Skeletal muscle satellite cell (primary cell): ENCODE measurements at regions not wholly inside any gene's neighbourhood (a gene's known extent, or its start where the extent isn't known, plus 50 kb on each side); places are given as distances from the start of the nearest gene placed in this dataset.
"Not testable (repeated sequence)": the region's sequence is repeated elsewhere in the genome, so short reads cannot be mapped to it uniquely, and the experiment has no call there.

Experiments used
- H3K27me3 ChIP-seq: 2 replicates; pipeline ENCODE4 v1.7.0; 2013; ENCODE audit warnings: low read length; ENCODE audit not compliant: control insufficient read depth, insufficient read depth
- H3K36me3 ChIP-seq: 2 replicates; pipeline ENCODE4 v1.7.0; 2013; ENCODE audit warnings: mild to moderate bottlenecking, control low read depth, low read length; ENCODE audit not compliant: insufficient read depth
- H3K4me1 ChIP-seq: 2 replicates; pipeline ENCODE4 v1.7.0; 2013; ENCODE audit warnings: low read length; ENCODE audit not compliant: control insufficient read depth, insufficient read depth
- H3K4me2 ChIP-seq: 2 replicates; pipeline ENCODE4 v1.7.0; 2013; ENCODE audit warnings: mild to moderate bottlenecking, low read length
- H3K4me3 ChIP-seq: 2 replicates; pipeline ENCODE4 v1.7.0; 2013; ENCODE audit warnings: low read length
- H3K9ac ChIP-seq: 2 replicates; pipeline ENCODE4 v1.7.0; 2013; ENCODE audit warnings: mild to moderate bottlenecking, low read depth, low read length, moderate library complexity
- H3K9me3 ChIP-seq: replicated peaks from 2 replicates; pipeline ENCODE4 v1.7.0; 2013; ENCODE audit warnings: mild to moderate bottlenecking, control low read depth, low read length

- Histone ChIP-seq H3K27me3 (no peaks in the 10 kb centered on the region), H3K9ac (no peak overlapping the region), H3K4me2 (no peak overlapping the region), H3K4me3 (no peak overlapping the region), H3K4me1 (peaks cover 12% of the 10 kb centered on the region), H3K36me3 (peaks cover 4% of the 10 kb centered on the region), H3K9me3 (no peaks in the 10 kb centered on the region)
Observed at GRCh38 chr6:144681334-144681733, 396.2 kb downstream of the UTRN start.

DNA sequence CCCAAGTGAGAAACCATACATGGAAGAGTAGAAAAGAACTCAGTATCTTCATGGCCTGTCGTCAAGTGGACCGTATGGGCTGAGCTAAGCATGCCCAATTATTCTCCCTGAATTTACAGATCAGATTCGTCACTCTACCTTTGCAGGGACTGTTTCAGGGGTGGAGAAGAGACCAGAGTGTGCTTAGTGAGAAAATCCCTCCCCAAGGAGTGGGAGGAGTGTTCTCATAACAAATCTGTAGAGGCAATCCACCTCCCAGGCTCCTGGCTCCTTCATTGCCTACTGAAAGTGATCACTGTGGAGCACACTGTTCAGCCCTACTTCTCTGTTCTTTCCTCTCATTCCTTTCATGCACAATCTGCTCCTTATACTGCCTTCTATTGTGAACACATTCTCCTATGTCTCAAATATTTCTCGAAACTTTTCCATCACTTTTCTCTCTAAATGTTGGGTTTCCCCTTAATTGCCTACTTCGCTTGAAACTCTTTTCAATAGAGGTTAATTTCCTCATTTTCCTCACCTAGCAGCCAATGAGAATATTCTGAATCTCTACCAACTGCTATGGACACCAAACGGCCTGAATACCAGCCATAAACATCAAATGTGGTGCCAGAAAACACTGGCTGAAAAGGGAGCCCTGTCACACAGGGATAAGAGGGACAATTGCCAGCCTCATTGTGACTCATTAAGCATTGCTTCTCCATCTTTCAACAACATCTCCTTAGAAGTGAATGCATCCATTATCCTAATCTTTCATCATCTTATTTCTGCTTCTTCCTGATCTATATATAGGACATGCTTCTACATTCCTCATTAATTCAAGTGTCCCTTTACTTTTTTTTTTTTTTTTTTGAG lies 398.3 kb downstream of the UTRN start:
- H3K4me1 ChIP-seq, result peaks cover 12% of the 10 kb centered on the region
- no peak overlapping the region for H3K4me2 ChIP-seq
- H3K36me3 ChIP-seq, result peaks cover 4% of the 10 kb centered on the region
- no peak overlapping the region for H3K4me3 ChIP-seq
- no peaks in the 10 kb centered on the region for H3K9me3 ChIP-seq
- no peaks in the 10 kb centered on the region for H3K27me3 ChIP-seq
- H3K9ac ChIP-seq, result no peak overlapping the region

DNA sequence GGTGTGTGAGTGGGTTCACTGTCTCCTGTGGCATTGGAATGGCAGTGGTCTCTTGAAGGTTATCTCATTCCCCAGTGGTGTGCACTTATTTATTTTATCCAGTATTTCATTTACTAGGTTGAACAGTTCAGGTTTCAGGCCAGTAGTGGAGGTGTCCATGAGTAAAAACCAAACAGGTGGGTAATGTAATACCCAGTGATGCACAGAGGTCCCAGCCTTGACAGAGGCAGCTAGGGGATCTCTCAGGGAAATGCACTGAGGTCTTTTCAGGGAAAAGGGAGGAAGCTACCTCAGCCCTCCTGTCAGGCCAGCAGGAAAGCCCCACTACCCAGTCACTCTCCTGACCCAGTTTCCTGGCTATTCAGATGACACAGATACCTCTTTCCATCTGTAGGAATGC lies 403.6 kb downstream of the UTRN start:
- H3K9me3 ChIP-seq, result no peaks in the 10 kb centered on the region
- peaks cover 1% of the 10 kb centered on the region for H3K36me3 ChIP-seq
- no peaks in the 10 kb centered on the region for H3K27me3 ChIP-seq
- H3K9ac ChIP-seq, result no peak overlapping the region
- no peak overlapping the region for H3K4me3 ChIP-seq
- no peak overlapping the region for H3K4me2 ChIP-seq
- no peaks in the 10 kb centered on the region for H3K4me1 ChIP-seq

DNA sequence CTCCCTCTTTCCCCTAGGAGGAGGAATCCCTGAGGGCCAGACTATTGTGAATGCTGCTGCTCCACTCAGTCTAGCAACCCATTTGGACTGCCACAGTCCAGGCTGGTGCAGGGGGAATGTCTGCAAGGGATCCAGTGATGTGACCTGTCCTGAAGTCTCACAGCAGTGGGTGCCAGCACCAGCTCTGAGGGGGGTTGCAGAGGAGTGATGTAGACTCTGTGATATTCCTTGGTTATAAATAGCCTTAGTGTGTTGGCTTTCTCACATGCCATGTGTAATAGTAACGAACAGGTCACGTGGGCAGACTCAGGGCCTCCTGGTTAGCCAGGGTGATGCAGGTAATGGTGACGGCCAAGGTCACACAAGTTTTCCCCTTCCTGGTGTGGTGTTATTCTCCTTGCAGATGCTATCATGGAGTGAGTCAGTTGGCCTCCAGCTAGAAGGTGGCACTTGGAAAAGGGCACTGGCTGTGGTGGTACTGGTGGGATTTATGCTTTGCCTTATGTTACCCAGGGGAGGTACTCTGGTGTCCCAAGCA lies 404.4 kb downstream of the UTRN start:
- Histone ChIP-seq H3K9ac (no peak overlapping the region), H3K36me3 (no peaks in the 10 kb centered on the region), H3K4me2 (no peak overlapping the region), H3K4me1 (no peaks in the 10 kb centered on the region), H3K4me3 (no peak overlapping the region), H3K9me3 (no peaks in the 10 kb centered on the region), H3K27me3 (no peaks in the 10 kb centered on the region)

DNA sequence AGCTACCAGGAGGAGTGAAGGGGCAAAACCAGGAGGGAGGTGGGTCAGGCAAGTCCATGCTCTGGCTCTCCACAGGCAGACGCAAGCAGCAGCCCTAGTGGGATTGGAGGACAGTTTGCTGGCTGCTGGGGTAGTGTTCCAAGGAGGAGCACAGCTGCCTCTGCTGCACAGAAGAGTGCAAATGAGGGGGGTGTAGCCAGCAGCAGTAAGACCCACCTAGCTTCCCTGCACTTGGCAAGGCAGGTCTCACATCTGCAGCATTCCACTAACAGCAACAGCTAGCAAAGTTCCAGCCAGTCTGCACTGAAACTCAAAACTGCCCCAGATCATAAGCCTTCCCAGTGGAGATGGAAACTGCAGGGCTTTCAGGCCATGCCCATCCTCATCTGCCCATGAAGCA lies 405.0 kb downstream of the UTRN start:
- H3K27me3 ChIP-seq, result no peaks in the 10 kb centered on the region
- H3K9ac ChIP-seq, result no peak overlapping the region

GRCh38 chr6:144690666-144691065 lies 405.5 kb downstream of the UTRN start:
- H3K4me1 ChIP-seq, result no peaks in the 10 kb centered on the region
- H3K36me3 ChIP-seq, result no peaks in the 10 kb centered on the region
- no peaks in the 10 kb centered on the region for H3K27me3 ChIP-seq
- H3K9me3 ChIP-seq, result no peaks in the 10 kb centered on the region
- no peak overlapping the region for H3K4me2 ChIP-seq
- no peak overlapping the region for H3K4me3 ChIP-seq
- H3K9ac ChIP-seq, result no peak overlapping the region

More for the DNA sequence above, 405.0 kb downstream of the UTRN start:
- Histone ChIP-seq H3K9me3 (no peaks in the 10 kb centered on the region), H3K4me2 (no peak overlapping the region), H3K4me1 (no peaks in the 10 kb centered on the region), H3K36me3 (no peaks in the 10 kb centered on the region), H3K4me3 (no peak overlapping the region)

GRCh38 chr6:144692050-144692449 lies 406.9 kb downstream of the UTRN start:
- H3K9ac ChIP-seq, H3K4me3 ChIP-seq, H3K9me3 ChIP-seq, H3K4me2 ChIP-seq, H3K36me3 ChIP-seq, H3K4me1 ChIP-seq, H3K27me3 ChIP-seq: not testable (repeated sequence)

- H3K9ac ChIP-seq, result no peak overlapping the region
- no peak overlapping the region for H3K4me3 ChIP-seq
- H3K9me3 ChIP-seq, result no peaks in the 10 kb centered on the region
- no peaks in the 10 kb centered on the region for H3K27me3 ChIP-seq
- no peak overlapping the region for H3K4me2 ChIP-seq
- H3K36me3 ChIP-seq, result peaks cover 2% of the 10 kb centered on the region
- H3K4me1 ChIP-seq, result peaks cover 7% of the 10 kb centered on the region
Observed at GRCh38 chr6:144695858-144696533, 410.9 kb downstream of the UTRN start.

GRCh38 chr6:144696610-144697368 lies 411.7 kb downstream of the UTRN start:
- Histone ChIP-seq H3K9me3 (no peaks in the 10 kb centered on the region), H3K4me3 (no peak overlapping the region), H3K9ac (no peak overlapping the region), H3K4me2 (peak overlapping the region; percentile 36), H3K36me3 (peaks cover 6% of the 10 kb centered on the region), H3K27me3 (no peaks in the 10 kb centered on the region), H3K4me1 (peaks cover 7% of the 10 kb centered on the region)

DNA sequence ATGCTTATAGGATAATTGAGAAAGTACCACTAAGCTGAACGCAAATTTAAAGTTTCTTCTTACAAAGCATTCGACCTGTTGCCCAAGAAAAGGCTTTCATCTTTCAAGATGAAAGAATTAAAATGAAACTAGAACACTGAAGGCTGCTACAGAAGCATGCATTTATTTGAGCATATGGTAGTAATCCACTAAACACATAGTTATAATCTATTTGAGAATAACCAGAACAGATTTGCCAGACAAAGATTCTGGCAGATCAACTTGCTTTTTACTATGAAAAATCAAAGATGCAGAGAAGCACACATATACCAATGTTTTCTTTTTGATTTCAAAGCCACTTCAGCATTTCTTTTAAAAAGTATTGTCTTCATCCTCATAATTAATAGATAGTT lies 412.2 kb downstream of the UTRN start:
- Histone ChIP-seq H3K27me3 (no peaks in the 10 kb centered on the region), H3K4me3 (no peak overlapping the region), H3K36me3 (peaks cover 6% of the 10 kb centered on the region), H3K4me1 (peaks cover 7% of the 10 kb centered on the region), H3K4me2 (no peak overlapping the region), H3K9me3 (no peaks in the 10 kb centered on the region), H3K9ac (no peak overlapping the region)

GRCh38 chr6:144697801-144698200 lies 412.7 kb downstream of the UTRN start:
- peaks cover 6% of the 10 kb centered on the region for H3K36me3 ChIP-seq
- peaks cover 7% of the 10 kb centered on the region for H3K4me1 ChIP-seq
- no peak overlapping the region for H3K4me3 ChIP-seq
- H3K4me2 ChIP-seq, result no peak overlapping the region
- H3K27me3 ChIP-seq, result no peaks in the 10 kb centered on the region
- no peak overlapping the region for H3K9ac ChIP-seq
- H3K9me3 ChIP-seq, result no peaks in the 10 kb centered on the region
